Stimulated activated CD4-positive, alpha-beta T cell treated with anti-CD3 and anti-CD28 coated beads, Interleukin-1b, Interleukin-23, amount 100 ng/mL, for 4 hours (primary cell): ENCODE measurements at regions not wholly inside any gene's neighbourhood (a gene's known extent, or its start where the extent isn't known, plus 50 kb on each side); places are given as distances from the start of the nearest gene placed in this dataset.
"Not testable (repeated sequence)": the region's sequence is repeated elsewhere in the genome, so short reads cannot be mapped to it uniquely, and the experiment has no call there.

Experiments used
- DNase-seq, 2 donors: peaks; one replicate each; pipeline ENCODE4 v3.0.0-alpha.2; 2020; ENCODE audit warnings: low read depth in 2 of 2

DNA sequence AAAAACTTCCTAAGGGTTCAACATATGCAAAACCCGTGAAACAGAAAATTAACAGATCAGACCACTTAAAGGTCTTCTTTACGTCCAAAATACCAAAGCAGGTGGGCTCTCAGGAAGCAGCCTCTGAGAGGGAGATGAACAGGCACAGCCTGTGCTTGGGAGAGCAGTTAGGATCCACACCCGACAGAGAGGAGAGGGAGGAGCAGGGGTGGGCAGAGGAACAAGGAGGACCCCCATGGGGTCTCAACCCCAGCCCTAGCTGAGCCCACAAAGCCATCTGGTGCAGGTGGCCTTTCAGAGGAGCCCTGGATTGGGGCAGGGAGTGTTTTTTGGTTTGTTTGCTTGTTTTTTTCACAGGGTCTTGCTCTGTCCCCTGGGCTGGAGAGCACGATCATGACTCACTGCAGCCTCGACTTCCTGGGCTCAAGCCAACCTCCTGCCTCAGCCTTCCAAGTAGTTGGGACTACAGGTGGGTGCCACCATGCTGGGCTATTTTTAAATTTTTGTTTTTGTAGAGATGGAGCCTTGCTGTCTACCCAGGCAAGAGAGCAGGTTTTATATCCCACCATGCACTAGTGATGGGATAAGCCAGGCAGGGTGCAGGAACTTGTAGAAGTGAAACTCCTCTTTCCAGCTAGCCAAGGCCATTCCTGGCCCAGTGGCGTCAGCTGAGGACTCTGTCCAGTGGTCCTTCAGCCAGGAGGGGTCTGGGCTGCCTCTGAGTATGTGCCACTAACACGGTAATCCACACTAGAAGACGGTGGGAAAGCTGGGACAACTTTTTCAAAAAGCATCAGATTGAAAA lies 154.1 kb upstream of the HDAC4 start:
- DNase-seq: no peak

DNA sequence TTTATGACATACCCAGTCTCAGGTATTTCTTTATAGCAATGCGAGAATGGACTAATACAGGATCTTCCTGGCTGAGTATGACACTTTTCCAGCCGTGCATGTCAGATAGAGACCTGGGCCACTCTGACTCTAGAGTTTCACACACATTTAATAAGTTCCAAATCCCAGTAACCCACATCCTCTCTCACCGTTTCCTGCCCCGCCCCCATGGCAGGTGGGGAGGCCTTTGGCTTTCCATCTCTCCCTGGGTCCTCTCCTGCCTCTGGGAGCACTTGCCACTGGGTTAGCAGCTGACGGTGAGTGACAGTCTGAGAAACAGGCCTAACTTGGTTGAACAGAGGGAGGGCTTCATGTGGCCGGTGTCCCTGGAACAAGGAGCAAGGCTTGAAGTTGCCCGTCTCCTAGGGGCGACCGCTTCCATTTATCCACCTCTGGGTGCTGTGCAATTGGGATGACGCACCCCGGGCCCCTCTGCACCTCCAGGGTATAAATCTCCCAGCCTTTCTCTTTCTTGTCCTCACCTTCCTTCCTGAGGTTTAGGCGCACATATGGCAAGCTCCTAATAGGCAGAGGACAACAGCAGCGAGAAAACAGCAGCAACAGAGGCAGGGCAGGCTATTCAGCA lies 152.7 kb upstream of the HDAC4 start:
- no peak for DNase-seq

GRCh38 chr2:239552213-239552926 lies 151.6 kb upstream of the HDAC4 start:
- DNase-seq: no peak

GRCh38 chr2:239551206-239551605 lies 150.4 kb upstream of the HDAC4 start:
- no peak for DNase-seq

DNA sequence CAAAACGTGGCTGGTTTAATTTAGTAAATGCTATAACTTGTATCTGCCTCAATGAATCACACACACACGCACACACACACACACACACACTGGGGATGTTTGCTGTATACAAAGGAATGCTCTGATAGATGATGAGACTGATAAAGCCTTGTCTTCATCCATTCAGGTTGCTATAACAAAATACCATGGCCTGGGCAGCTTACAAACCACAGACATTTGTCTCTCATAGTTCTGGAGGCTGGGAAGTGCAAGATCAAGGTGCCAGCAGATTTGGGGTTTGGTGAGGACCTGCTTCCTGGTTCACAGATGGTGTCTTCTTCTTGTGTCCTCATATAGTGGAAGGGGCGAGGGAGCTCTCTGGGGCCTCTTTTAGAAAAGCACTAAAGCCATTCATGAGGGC lies 149.5 kb upstream of the HDAC4 start:
- no peak for DNase-seq

DNA sequence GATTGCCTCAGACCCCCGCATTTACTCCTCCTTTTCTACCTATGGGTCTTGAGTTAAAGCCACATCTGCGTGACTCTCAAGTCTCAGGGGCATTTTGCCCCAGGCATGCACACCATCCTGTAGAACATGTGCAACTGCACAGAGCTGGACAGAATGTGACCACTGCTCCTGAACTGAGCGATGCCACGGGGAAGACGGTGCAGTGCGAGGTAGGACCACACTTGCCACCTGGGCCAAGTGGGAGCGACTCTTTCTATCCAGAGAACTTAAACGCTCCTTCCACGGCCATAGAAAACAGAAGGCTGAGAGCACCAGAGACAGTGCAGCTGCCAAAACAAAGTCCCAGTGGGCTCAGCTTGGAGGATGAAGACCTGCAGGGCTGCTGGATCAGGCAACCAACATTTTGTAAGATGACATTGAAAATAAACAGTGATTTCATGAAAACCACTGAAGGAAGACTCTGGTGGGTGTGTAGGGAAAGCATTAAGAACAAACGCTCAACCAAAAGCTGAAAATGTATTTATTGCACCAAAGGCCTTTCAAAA lies 149.0 kb upstream of the HDAC4 start:
- no peak for DNase-seq

GRCh38 chr2:239548965-239549595 lies 148.3 kb upstream of the HDAC4 start:
- no peak for DNase-seq

- DNase-seq: peak; percentile 37 to 44
Observed at GRCh38 chr2:239548451-239548871, 147.6 kb upstream of the HDAC4 start.

GRCh38 chr2:239547140-239547539 lies 146.3 kb upstream of the HDAC4 start:
- not testable (repeated sequence) for DNase-seq

DNA sequence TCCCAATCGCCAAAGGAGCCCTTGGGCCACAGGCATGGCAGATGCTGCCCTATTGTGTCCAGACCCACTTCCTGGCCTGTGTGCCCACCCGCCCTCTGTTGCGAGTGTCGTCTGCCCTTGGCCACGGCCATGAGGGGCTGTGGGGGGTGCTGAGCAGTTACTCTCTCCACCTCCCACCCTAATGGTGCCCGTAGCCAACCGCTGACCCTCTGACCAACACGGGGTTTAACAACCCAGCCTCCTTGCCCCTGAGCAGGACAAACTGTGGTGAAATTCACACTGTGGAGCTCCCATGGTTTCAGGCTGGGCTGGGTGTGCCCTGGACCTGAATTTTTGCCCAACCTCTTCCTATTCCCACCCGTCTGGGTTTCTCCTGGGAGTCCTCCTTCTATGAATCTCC lies 145.7 kb upstream of the HDAC4 start:
- DNase-seq: no peak

- no peak for DNase-seq
Observed at GRCh38 chr2:239545741-239546392, 145.0 kb upstream of the HDAC4 start.

DNA sequence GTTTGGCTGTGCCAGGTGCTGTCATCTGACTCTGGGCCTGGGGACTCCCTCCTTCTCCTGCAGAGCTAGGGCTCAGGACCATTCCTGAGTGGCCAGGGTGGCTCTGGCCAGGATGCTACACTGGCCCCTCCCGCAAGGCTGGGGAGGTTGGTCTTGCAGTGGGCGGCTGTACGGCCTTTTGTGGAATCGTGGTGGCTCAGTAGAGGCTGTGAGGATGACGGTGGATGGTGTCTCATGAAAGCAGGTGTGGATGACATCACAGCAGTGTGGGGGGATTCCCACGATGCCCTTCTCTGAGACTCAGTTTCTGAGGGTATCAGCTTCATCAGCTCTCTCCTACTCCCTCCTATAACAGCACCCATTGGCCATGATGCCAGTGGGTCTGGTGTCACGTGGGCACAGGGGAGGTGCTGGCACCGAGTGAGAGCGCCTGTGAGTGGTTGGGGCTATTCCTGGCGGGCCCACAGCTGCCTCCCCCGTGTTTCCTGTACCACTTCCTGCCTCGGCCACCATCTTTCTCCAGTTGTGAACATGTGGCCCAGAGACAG lies 144.2 kb upstream of the HDAC4 start:
- DNase-seq: peak; percentile 24 to 32

DNA sequence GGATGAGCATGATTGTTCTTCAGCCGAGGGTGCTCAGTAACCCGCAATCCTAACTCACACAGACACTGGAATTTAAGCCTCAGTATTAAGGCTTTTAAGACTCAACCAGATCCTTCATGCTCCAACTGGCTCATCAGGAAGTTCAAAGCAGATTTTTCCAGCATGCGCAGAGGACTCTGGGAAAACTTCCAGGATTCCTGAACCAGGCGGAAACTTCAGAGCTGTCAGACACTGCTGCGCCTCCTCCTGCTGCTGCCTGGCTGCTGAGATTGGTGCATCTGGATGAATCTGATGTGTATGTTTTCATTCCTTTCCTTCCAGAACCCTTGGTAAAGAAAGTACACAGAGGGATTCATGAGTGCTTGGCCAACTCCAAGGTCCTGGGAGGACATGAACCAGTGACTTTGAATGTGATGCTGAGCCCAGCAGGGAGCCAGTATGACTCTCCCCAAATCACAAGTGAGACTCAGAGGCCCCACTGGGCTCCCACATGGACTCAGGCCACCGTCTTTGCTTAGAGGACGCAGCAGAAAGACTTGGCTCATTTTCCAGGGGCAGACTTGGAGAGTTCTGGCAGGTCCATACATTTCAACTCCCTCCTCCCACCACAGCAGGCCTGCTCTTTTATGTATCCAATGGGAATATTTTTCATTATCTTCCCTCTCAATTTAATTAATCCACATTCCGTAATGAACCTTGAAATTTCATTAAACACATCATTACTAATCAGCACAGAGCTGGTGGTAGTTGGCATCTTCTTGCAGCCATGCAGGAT lies 143.5 kb upstream of the HDAC4 start:
- DNase-seq: no peak

GRCh38 chr2:239543702-239544101 lies 142.9 kb upstream of the HDAC4 start:
- DNase-seq: no peak

GRCh38 chr2:239540174-239540573 lies 139.4 kb upstream of the HDAC4 start:
- no peak for DNase-seq

DNA sequence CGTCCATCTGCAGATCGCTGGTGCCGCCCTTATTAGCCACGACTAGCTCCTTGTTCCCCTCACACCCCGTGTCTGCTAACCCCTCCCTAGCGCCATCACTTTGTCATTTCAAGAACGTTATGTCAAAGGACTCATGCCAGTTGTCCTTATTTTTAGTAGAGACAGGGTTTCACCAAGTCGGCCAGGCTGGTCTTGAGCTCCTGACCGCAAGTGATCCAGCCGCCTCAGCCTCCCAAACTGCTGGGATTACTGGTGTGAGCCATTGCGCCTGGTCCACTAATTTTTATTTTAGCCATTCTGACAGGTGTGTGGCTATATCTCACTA lies 138.9 kb upstream of the HDAC4 start:
- no peak for DNase-seq

- no peak for DNase-seq
Observed at GRCh38 chr2:239539083-239539775, 138.4 kb upstream of the HDAC4 start.

GRCh38 chr2:239538357-239539052 lies 137.7 kb upstream of the HDAC4 start:
- DNase-seq: no peak

GRCh38 chr2:239537633-239538356 lies 137.0 kb upstream of the HDAC4 start:
- no peak for DNase-seq
